Myocyte (in vitro differentiated cells): ENCODE measurements at regions not wholly inside any gene's neighbourhood (a gene's known extent, or its start where the extent isn't known, plus 50 kb on each side); places are given as distances from the start of the nearest gene placed in this dataset.
"Not testable (repeated sequence)": the region's sequence is repeated elsewhere in the genome, so short reads cannot be mapped to it uniquely, and the experiment has no call there.

Source experiments
- DNase-seq: peaks from one replicate; pipeline ENCODE4 v3.0.0-alpha.2; 2012; ENCODE audit warnings: low read depth

DNA sequence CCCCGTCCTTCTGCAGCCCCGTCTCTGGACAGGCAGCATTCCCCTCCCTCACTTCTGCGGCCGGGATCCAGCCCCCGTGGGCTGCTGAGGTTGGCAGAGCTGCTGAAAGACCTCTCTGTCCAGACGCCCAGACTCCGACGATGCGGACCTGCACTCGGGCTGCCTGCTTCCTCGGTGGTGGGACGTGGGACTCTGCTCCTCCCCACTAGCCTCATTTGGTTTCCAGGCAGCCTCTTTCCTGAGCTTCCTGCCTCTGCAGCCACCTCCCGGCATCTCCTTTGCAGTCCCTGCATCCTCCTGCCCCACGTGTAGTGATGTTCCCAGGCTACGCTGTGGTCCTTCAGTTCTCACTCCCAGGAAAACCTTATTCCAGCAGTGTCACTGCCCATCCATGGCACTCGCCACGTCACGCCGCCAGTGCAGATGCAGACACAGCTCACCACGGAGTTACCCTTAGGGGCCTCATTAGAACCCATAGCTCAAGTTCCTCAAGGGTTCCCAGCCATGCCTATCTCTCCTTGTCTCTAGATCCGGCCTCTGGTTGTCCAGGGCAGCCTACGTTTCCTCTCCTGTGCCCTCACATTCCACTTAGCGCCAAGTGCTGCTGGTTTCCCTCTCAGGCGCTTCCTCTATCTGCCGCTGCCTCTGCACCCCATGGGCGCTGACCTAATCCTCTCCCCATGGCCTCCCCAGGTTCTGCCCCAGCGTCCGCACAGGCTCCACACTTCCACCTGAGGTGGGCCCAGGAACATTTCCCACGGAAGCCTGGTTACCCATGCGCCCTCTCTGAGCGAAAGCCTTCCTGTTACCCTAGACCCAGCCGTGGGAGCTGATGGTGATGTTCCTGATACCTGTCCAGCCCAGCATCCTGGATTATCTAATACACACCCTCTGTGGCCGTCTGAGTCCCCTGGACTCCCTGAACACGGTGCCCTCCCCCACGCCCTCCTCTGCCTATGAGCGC is 318.3 kb upstream of the MYT1L start:
- DNase-seq = no peak

DNA sequence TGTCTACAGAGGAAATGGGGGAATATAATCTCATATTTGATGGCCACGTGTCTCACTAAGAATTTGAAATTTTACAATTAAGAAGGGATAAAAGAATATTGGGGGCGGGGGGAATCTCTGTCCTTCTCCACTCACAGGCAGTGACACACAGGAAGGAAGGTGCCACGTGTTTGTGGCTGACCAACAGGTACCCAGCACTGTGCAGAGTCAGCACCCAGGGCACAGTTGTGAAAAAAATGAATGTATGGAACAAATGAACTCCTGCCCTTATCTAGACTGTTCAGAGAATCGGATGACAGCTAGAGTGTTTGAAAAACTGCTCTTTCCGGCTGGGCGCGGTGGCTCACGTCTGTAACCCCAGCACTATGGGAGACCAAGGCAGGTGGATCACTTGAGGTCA is 317.0 kb upstream of the MYT1L start:
- DNase-seq = no peak

GRCh38 chr2:2647141-2647541 is 316.1 kb upstream of the MYT1L start:
- no peak for DNase-seq

- DNase-seq = no peak
Observed at GRCh38 chr2:2646433-2647051, 315.5 kb upstream of the MYT1L start.

GRCh38 chr2:2645162-2645855 is 314.2 kb upstream of the MYT1L start:
- no peak for DNase-seq

DNA sequence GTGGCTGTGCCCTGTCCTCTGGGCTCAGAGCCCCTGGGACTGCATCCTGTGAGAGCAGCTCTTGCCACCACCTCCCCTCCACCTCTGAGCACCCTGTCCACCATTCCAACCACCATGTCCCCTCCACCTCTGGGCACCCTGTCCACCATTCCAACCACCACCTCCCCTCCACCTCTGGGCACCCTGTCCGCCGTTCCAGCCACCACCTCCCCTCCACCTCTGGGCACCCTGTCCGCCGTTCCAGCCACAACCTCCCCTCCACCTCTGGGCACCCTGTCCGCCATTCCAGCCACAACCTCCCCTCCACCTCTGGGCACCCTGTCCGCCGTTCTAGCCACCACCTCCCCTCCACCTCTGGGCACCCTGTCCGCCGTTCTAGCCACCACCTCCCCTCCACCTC is 313.7 kb upstream of the MYT1L start:
- not testable (repeated sequence) for DNase-seq

DNA sequence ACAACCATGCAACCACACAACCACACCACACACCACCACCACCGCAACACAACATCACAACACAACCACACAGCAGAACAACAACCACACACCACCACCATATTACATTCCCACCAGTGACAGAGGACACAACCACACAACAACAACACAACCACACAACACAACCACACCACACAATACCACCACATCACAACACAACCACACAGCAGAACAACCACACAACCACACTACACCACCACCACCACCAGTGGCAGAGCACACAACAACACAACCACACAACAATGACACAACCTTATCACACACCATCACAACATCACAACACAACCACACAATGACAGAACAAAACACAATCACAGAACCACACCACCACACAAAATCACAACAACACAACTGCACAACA is 313.0 kb upstream of the MYT1L start:
- no peak for DNase-seq

- DNase-seq = no peak
Observed at GRCh38 chr2:2642906-2643890, 312.1 kb upstream of the MYT1L start.

- DNase-seq = no peak
Observed at GRCh38 chr2:2641541-2642410, 310.7 kb upstream of the MYT1L start.

DNA sequence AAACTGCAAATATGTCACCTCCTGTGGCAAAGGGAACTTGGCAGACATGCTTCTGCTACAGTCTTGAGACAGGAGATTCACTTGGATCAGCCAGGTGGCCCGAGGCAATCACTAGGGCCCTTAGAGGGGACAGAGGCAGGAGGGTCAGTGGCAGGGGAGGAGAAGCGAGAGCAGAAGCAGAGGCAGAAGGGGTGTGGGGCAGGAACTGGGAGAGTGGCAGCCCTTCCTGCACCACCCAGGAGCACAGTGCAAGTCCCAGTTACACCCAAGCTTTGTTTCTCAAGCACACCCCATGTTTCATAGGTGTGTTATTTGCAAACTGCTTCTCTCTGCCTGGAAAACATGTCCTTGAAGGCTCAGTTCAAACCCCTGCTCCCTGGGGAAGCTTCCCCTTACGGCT is 309.7 kb upstream of the MYT1L start:
- no peak for DNase-seq

DNA sequence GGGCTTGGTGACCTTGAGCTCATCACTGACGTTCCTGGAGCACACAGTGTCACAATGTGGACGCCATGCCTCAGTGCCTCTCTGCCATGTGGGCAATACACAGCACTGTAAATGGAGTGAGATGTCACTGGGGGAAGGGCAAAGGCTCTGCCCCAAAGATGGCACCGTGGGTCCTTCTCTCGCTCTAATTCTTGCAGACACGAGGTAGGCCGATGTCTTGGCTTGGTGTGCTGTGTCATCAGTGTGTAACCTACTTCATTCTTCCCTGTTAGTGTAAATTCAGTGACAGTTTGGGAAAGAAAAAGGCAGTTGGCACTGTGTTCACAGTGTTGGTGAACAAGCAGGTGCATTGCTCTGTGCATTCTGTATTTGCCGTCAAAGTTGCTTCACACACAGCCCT is 309.3 kb upstream of the MYT1L start:
- DNase-seq = no peak

- no peak for DNase-seq
Observed at GRCh38 chr2:2639251-2640139, 308.4 kb upstream of the MYT1L start.

- DNase-seq = no peak
Observed at GRCh38 chr2:2638547-2639220, 307.6 kb upstream of the MYT1L start.

GRCh38 chr2:2636813-2637212 is 305.7 kb upstream of the MYT1L start:
- no peak for DNase-seq

- DNase-seq = no peak
Observed at GRCh38 chr2:2635025-2635528, 304.0 kb upstream of the MYT1L start.

- no peak for DNase-seq
Observed at GRCh38 chr2:2633017-2633416, 301.9 kb upstream of the MYT1L start.

DNA sequence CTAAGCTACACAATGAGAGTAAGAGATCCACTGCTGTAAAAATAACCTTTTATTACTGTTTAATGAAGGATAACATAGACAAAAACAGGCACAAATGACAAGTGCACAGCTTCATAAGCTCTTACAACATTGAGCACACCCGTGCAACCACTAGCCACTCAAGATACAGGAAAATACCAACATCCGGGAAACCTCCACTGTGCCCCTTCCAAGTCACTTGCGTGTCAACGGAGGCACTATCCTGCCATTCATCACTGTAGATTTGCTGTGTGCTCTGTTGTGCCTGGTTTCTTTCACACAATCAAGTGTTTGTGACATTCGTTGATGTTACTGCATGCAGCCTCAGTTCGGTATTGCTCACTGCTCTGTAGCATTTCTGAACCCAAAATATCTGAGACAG is 292.9 kb upstream of the MYT1L start:
- no peak for DNase-seq

- no peak for DNase-seq
Observed at GRCh38 chr2:2621855-2622254, 290.8 kb upstream of the MYT1L start.
